ENCODE measurements at regions not wholly inside any gene's neighbourhood (a gene's known extent, or its start where the extent isn't known, plus 50 kb on each side); places are given as distances from the start of the nearest gene placed in this dataset.

DNA sequence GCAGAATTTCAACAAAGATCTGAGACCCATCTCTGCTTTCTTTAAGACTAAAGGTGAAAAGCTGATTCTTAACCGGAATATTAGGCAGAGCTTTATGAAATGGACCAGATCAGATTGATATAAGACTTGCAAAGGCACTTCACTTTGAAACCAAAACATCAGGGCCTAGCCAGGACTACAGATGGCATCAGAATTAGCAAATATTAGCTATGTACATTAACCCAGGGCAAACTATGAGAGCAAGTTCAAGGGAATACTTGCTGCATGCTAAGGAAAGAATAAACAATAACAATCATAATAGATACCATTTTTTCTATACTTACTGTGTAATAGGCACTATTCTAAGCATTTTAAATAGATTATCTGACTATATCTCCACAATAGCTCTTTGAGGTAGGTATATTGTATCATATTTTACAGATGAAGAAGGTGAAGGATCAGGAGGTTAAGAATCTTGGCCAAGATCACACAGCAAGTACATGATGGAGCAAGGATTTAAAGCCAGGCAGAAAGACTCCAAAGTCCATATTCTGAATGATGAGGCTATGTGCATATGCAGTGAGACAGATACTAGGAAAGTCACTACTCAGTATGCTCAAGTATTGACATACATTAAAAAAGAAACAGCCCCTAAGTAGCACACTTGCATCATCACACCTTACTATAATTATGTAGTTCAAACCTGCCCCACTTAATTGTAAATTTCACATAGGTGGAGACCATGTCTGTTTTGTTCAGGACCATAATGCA is 209.3 kb upstream of the PKN2 start:
- TF ChIP-seq CTCF (IDR thresholded peaks at IDR 0.05) = no peak
- no peak for TF ChIP-seq POLR2A (IDR thresholded peaks at IDR 0.05)
